Activated CD8-positive, alpha-beta T cell treated with anti-CD3 and anti-CD28 coated beads for 36 hours (primary cell): ENCODE measurements at regions not wholly inside any gene's neighbourhood (a gene's known extent, or its start where the extent isn't known, plus 50 kb on each side); places are given as distances from the start of the nearest gene placed in this dataset.

ENCODE experiments used
- ATAC-seq: fragments of 200-7000 bp; cut with Tn5 transposase; one replicate; pipeline ENCODE4 v1.10.0; 2021; ENCODE audit warnings: mild to moderate bottlenecking, moderate library complexity
- CTCF ChIA-PET: fragments of 350-600 bp; sonication (Branson Sonifier 250); formaldehyde crosslinking; loops from one replicate; lab custom pipeline; 2021; ENCODE audit warnings: antibody characterized with exemption; lab: Charles Lee
- POLR2A ChIA-PET: fragments of 350-600 bp; sonication (Branson Sonifier 250); formaldehyde crosslinking; loops from one replicate; lab custom pipeline; 2021; ENCODE audit warnings: antibody characterized with exemption; lab: Charles Lee
- DNase-seq: peaks from one replicate; pipeline ENCODE4 v3.0.0-alpha.2; 2020
- H3K27ac Mint-ChIP-seq: one replicate; pipeline ENCODE4 v1.8.0; 2021; ENCODE audit warnings: mild to moderate bottlenecking, mixed read lengths
- H3K27me3 Mint-ChIP-seq: one replicate; pipeline ENCODE4 v1.8.0; 2021; ENCODE audit warnings: mixed read lengths
- H3K36me3 Mint-ChIP-seq: one replicate; pipeline ENCODE4 v1.8.0; 2021; ENCODE audit warnings: low read depth, mixed read lengths
- H3K4me1 Mint-ChIP-seq: one replicate; pipeline ENCODE4 v1.8.0; 2021; ENCODE audit warnings: low read depth, mixed read lengths
- H3K4me3 Mint-ChIP-seq: one replicate; pipeline ENCODE4 v1.8.0; 2021; ENCODE audit warnings: mild to moderate bottlenecking, moderate library complexity, mixed read lengths
- H3K9me3 Mint-ChIP-seq: one replicate; pipeline ENCODE4 v1.8.0; 2021; ENCODE audit warnings: mixed read lengths
- intact Hi-C: fragments of 100-400 bp; cut with micrococcal nuclease; formaldehyde crosslinking; loops from one replicate; pipeline ENCODE4 v1.10.0; 2022
- TF ChIP-seq, protein P1 (sequence below): fragments of 200-600 bp; IDR thresholded peaks from one replicate; pipeline ENCODE4 v1.8.0; 2022; ENCODE audit warnings: antibody characterized with exemption, mild to moderate bottlenecking

DNA sequence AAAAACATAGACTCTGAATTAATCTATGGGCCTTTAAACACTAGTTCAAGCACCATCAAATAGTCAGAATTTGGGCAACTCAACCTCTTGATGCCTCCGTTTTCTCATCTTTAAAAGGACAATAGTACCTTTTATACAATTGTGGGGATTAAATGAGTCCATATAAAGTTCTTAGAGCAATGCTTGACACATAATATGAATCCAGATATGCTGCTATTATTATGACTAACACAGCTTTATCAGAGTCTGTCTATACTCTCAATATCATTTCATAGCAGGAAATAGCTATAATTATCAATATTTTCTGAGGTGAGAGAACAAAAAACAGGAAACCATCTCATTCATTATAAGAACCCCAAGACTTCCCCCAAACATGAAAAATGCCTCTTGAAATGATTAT, 430.5 kb upstream of the XYLT1 start:
- no peaks in the 10 kb centered on the region for H3K36me3 Mint-ChIP-seq

DNA sequence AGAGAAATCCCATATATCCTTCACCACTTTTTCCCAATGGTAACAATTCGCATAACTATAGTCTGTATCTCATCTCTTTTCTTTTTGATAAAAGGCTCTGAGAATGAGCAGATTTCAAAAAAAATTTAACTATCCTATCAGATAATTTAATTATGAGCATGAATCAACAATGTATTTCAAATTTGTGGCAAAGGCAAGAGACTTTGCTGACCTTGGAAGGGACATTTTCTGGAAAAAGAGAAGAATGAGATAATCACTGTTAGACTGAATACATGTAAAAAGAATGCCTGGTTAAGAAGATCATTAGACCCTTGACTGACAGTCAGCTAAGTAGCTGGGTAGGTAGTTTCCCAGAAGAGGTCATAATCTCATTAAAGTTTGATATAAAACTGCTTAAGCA, 428.4 kb upstream of the XYLT1 start:
- Mint-ChIP-seq H3K4me3 (no peak overlapping the region), H3K27me3 (peaks cover 9% of the 10 kb centered on the region), H3K4me1 (no peaks in the 10 kb centered on the region), H3K9me3 (no peaks in the 10 kb centered on the region), H3K27ac (no peak overlapping the region), H3K36me3 (no peaks in the 10 kb centered on the region)
- intact Hi-C loops: no loop called here
- DNase-seq: no peak
- ChIA-PET CTCF (no interaction called here), POLR2A (no interaction called here)
- TF ChIP-seq, protein P1, sequence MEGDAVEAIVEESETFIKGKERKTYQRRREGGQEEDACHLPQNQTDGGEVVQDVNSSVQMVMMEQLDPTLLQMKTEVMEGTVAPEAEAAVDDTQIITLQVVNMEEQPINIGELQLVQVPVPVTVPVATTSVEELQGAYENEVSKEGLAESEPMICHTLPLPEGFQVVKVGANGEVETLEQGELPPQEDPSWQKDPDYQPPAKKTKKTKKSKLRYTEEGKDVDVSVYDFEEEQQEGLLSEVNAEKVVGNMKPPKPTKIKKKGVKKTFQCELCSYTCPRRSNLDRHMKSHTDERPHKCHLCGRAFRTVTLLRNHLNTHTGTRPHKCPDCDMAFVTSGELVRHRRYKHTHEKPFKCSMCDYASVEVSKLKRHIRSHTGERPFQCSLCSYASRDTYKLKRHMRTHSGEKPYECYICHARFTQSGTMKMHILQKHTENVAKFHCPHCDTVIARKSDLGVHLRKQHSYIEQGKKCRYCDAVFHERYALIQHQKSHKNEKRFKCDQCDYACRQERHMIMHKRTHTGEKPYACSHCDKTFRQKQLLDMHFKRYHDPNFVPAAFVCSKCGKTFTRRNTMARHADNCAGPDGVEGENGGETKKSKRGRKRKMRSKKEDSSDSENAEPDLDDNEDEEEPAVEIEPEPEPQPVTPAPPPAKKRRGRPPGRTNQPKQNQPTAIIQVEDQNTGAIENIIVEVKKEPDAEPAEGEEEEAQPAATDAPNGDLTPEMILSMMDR: no peak
- no peak for ATAC-seq

More for the DNA sequence above, 430.5 kb upstream of the XYLT1 start:
- intact Hi-C loops: no loop called here
- TF ChIP-seq, protein P1: no peak
- H3K9me3 Mint-ChIP-seq: peaks cover 5% of the 10 kb centered on the region
- ChIA-PET POLR2A (no interaction called here), CTCF (no interaction called here)
- H3K27me3 Mint-ChIP-seq: peaks cover 6% of the 10 kb centered on the region
- H3K4me1 Mint-ChIP-seq: no peaks in the 10 kb centered on the region
- H3K4me3 Mint-ChIP-seq: no peak overlapping the region
- DNase-seq: no peak
- no peak for ATAC-seq
- H3K27ac Mint-ChIP-seq: no peak overlapping the region

DNA sequence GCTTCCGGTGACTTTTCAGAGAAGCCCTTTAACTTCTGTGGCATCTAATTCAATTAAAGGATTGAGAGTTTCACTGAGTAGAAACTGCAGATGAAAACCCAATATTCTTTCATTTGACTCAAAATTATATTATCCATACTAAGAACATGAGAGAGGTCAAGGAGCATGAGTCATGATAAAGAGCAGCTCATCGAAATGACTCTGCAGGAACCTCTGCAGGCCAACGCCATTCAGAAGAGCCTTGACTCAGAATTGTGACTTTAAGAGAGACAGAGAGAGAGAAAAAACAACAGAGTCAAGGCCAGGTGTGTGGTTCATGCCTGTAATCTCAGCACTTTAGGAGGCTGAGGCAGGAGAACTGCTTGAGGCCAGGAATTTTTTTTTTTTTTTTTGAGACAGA, 417.2 kb upstream of the XYLT1 start:
- TF ChIP-seq, protein P1: no peak
- no peak overlapping the region for H3K27ac Mint-ChIP-seq
- POLR2A ChIA-PET: no interaction called here
- intact Hi-C loops: no loop called here
- H3K9me3 Mint-ChIP-seq: no peaks in the 10 kb centered on the region
- H3K4me1 Mint-ChIP-seq: no peaks in the 10 kb centered on the region
- ATAC-seq (no peak), DNase-seq (no peak)
- H3K27me3 Mint-ChIP-seq: peaks cover 12% of the 10 kb centered on the region
- H3K4me3 Mint-ChIP-seq: no peak overlapping the region
- CTCF ChIA-PET: no interaction called here
- no peaks in the 10 kb centered on the region for H3K36me3 Mint-ChIP-seq

DNA sequence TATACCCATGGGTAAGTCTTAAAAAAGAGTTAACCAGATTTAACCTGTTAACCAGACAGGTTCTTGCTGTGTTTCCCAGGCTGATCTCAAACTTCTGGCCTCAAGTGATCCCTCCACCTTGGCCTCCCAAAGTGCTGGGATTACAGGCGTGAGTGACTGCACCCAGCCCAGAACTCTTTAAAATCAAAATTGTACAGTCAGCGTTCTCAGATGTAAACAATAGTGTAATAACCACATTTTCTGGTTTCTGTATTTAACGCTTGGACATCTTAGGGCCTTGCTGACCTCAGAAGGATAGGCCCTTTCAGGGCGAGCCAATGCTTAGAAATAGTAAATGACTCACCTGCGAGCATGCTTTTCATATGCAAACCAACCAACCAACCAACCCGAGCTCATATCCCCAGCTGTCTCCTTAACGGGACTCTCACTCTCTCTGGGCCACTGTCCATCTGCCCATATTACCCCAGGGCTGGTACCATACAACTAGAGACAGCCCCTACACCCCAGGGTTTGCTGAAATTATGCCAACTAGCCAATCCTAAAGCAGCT, 415.0 kb upstream of the XYLT1 start:
- intact Hi-C loops: no loop called here
- no peaks in the 10 kb centered on the region for H3K36me3 Mint-ChIP-seq
- TF ChIP-seq, protein P1: no peak
- H3K4me1 Mint-ChIP-seq: no peaks in the 10 kb centered on the region
- no peak overlapping the region for H3K4me3 Mint-ChIP-seq
- ChIA-PET CTCF (no interaction called here), POLR2A (no interaction called here)
- peaks cover 9% of the 10 kb centered on the region for H3K27me3 Mint-ChIP-seq
- ATAC-seq (no peak), DNase-seq (no peak)
- no peaks in the 10 kb centered on the region for H3K9me3 Mint-ChIP-seq
- no peak overlapping the region for H3K27ac Mint-ChIP-seq

DNA sequence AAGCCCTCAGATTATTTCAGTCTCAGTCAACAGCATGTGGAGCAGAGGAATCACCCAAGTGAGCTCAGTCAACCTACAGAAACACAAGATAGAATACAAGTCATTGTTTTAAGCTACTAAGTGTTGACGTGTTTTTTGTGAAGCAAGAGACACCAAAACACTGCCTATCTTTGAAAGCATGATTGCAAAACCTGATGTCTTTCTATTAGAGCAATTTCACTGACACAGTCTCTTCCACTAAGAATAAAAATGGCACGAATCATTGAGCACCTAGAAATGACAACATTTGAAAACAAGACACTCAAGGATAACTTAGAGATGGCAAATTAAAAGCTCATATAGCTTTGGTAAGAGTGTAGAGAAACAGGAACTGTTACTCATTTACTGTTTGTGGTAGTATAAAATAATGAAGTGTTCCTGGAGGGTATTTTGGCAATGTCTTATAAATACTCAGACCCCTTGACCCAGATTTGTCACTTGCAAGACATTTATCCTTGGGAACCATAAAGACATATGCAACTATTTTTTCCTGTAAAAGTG, 407.1 kb upstream of the XYLT1 start:
- Mint-ChIP-seq H3K27me3 (peaks cover 10% of the 10 kb centered on the region), H3K4me1 (no peaks in the 10 kb centered on the region), H3K9me3 (no peaks in the 10 kb centered on the region), H3K4me3 (no peak overlapping the region), H3K36me3 (no peaks in the 10 kb centered on the region), H3K27ac (no peak overlapping the region)
- CTCF ChIA-PET: no interaction called here
- TF ChIP-seq, protein P1: no peak
- DNase-seq: no peak
- POLR2A ChIA-PET: no interaction called here
- intact Hi-C loops: no loop called here
- ATAC-seq: no peak
